Endothelial cell of umbilical vein (primary cell): ENCODE measurements at regions not wholly inside any gene's neighbourhood (a gene's known extent, or its start where the extent isn't known, plus 50 kb on each side); places are given as distances from the start of the nearest gene placed in this dataset.

ENCODE experiments used
- BruUV-seq: library from RNA; stranded (reverse); fragments of 400-500 nt; replicated peaks from 2 replicates; lab custom pipeline; 2021; lab: Mats Ljungman, UMichigan
- CTCF ChIA-PET: fragments of 300-600, 350-600 bp; sonication (Branson Sonifier 250); formaldehyde crosslinking; loops from one replicate; lab custom pipeline; 2021; ENCODE audit warnings: antibody characterized with exemption, inconsistent platforms; lab: Charles Lee
- POLR2A ChIA-PET: fragments of 300-600, 350-600 bp; sonication (Branson Sonifier 250); formaldehyde crosslinking; loops from one replicate; lab custom pipeline; 2021; ENCODE audit warnings: antibody characterized with exemption, inconsistent platforms; lab: Charles Lee
- DNase-seq: peaks from one replicate; pipeline ENCODE4 v3.0.0-alpha.2; 2011; ENCODE audit warnings: low read depth, low spot score
- FAIRE-seq: peaks from 2 replicates; lab custom pipeline; 2011; peaks lifted over from hg19 to GRCh38; lab: Jason Lieb, UNC
- H2AFZ ChIP-seq: 2 replicates; pipeline ENCODE4 v1.6.0; 2012; ENCODE audit warnings: low read depth, low read length, control low read depth, inconsistent platforms
- H3K27ac ChIP-seq: 2 replicates; pipeline ENCODE4 v1.5.1; 2011; ENCODE audit warnings: low read depth, mild to moderate bottlenecking, control low read depth, low read length, moderate library complexity; ENCODE audit not compliant: insufficient read depth
- H3K27me3 ChIP-seq, 2 experiments: 2 replicates each; pipeline versions ENCODE4 v1.6.0 to v1.6.1; 2011; ENCODE audit warnings: low read length in 2 of 2, mixed read lengths in 1 of 2; ENCODE audit not compliant: control insufficient read depth in 2 of 2, insufficient read depth in 2 of 2
- H3K36me3 ChIP-seq, 2 experiments: 2 replicates in 1 of 2; 3 replicates in 1 of 2; pipeline ENCODE4 v1.5.1; 2011; ENCODE audit warnings: low read length in 2 of 2, mild to moderate bottlenecking in 1 of 2, moderate library complexity in 1 of 2; ENCODE audit not compliant: control insufficient read depth in 2 of 2, insufficient read depth in 2 of 2; ENCODE audit errors: extremely low read depth in 1 of 2
- H3K4me1 ChIP-seq: 3 replicates; pipeline ENCODE4 v1.5.1; 2011; ENCODE audit warnings: mild to moderate bottlenecking, low read length; ENCODE audit not compliant: control insufficient read depth, insufficient read depth; ENCODE audit errors: extremely low read depth
- H3K4me2 ChIP-seq: 2 replicates; pipeline ENCODE4 v1.6.1; 2011; ENCODE audit warnings: low read length, control low read depth, mixed read lengths; ENCODE audit not compliant: insufficient read depth
- H3K4me3 ChIP-seq, 3 experiments: fragments of 200-600 bp in 1 of 3; sonication (generic), shearing (Covaris generic) in 1 of 3; replicated peaks in 1 of 3; 2 replicates each; pipeline ENCODE4 v1.5.1; 2011 to 2016; ENCODE audit warnings: control low read depth in 3 of 3, low read length in 3 of 3, mild to moderate bottlenecking in 2 of 3, inconsistent platforms in 1 of 3, low read depth in 1 of 3, moderate library complexity in 1 of 3; ENCODE audit not compliant: insufficient read depth in 1 of 3
- H3K79me2 ChIP-seq: 2 replicates; pipeline ENCODE4 v1.6.0; 2012; ENCODE audit warnings: low read length, inconsistent platforms; ENCODE audit not compliant: control insufficient read depth, insufficient read depth
- H3K9ac ChIP-seq: replicated peaks from 2 replicates; pipeline ENCODE3; 2011; ENCODE audit warnings: low read length, control low read depth; ENCODE audit not compliant: insufficient read depth; ENCODE audit errors: extremely low read depth
- H3K9me1 ChIP-seq: replicated peaks from 3 replicates; pipeline ENCODE4 v1.6.0; 2011; ENCODE audit warnings: mild to moderate bottlenecking, low read length; ENCODE audit not compliant: control insufficient read depth, insufficient read depth; ENCODE audit errors: extremely low read depth
- H3K9me3 ChIP-seq: replicated peaks from 2 replicates; pipeline ENCODE4 v1.5.1; 2012; ENCODE audit warnings: low read length, inconsistent platforms; ENCODE audit not compliant: control insufficient read depth, insufficient read depth
- H4K20me1 ChIP-seq: replicated peaks from 2 replicates; pipeline ENCODE3; 2011; ENCODE audit warnings: mild to moderate bottlenecking, low read length; ENCODE audit not compliant: control insufficient read depth, insufficient read depth; ENCODE audit errors: extremely low read depth
- CTCF ChIP-seq, 2 donors: IDR thresholded peaks; 1 replicate in 1 of 2; 2 replicates in 1 of 2; pipeline ENCODE4 v1.5.1; 2011; ENCODE audit warnings: low read length in 2 of 2, mild to moderate bottlenecking in 2 of 2, moderate library complexity in 2 of 2, control low read depth in 1 of 2, inconsistent platforms in 1 of 2, low read depth in 1 of 2; ENCODE audit not compliant: insufficient read depth in 1 of 2; ENCODE audit errors: extremely low read depth in 1 of 2
- EZH2 ChIP-seq: IDR thresholded peaks from 2 replicates; pipeline ENCODE4 v1.6.1; 2012; ENCODE audit warnings: borderline replicate concordance, low read depth, mild to moderate bottlenecking, moderate library complexity, low read length, inconsistent platforms; ENCODE audit not compliant: severe bottlenecking
- FOS ChIP-seq: IDR thresholded peaks from 2 replicates; pipeline ENCODE4 v1.6.1; 2011; ENCODE audit warnings: mild to moderate bottlenecking, low read length, moderate library complexity, borderline replicate concordance; ENCODE audit not compliant: insufficient read depth
- JUN ChIP-seq: IDR thresholded peaks from 2 replicates; pipeline ENCODE4 v1.6.1; 2011; ENCODE audit warnings: borderline replicate concordance, low read depth; ENCODE audit not compliant: insufficient read length, insufficient read depth
- MYC ChIP-seq: IDR thresholded peaks from one replicate; pipeline ENCODE4 v1.6.1; 2011; ENCODE audit warnings: mild to moderate bottlenecking, low read depth, low read length
- POLR2A ChIP-seq: IDR thresholded peaks from 2 replicates; pipeline ENCODE4 v1.6.1; 2012; ENCODE audit warnings: low read depth, mild to moderate bottlenecking, control low read depth, low read length
- POLR2AphosphoS5 ChIP-seq: IDR thresholded peaks from 2 replicates; pipeline ENCODE4 v1.6.1; 2012; ENCODE audit warnings: low read depth, mild to moderate bottlenecking, control low read depth, low read length, moderate library complexity; ENCODE audit not compliant: insufficient read depth
- dilution Hi-C: fragments of 300-500 bp; cut with MboI; formaldehyde crosslinking; loops from one replicate; pipeline ENCODE4 v1.15.0; 2019; ENCODE audit warnings: low sequenced_read_pairs; ENCODE audit not compliant: extremely low pct_ligation_motif_present
- intact Hi-C: fragments of 100-400 bp; cut with micrococcal nuclease; formaldehyde crosslinking; loops from one replicate; pipeline ENCODE4 v1.10.0; 2022

- TF ChIP-seq POLR2A, result no peak
- no peak for TF ChIP-seq EZH2
- peak; percentile 27 to 32 for TF ChIP-seq CTCF (IDR thresholded peaks at IDR 0.05; ENCODE audit: extremely low read depth in 1 of 2, insufficient read depth in 1 of 2, low read depth in 1 of 2, low read length in 2 of 2)
- H3K27ac ChIP-seq, result no peak overlapping the region
- H3K4me2 ChIP-seq, result no peak overlapping the region
- dilution Hi-C loops (no loop called here), intact Hi-C loops (loop anchor here (1.0 kb wide), 3 partner anchors 183 to 227 kb away; no protein-coding TSS in a partner anchor)
- ChIA-PET POLR2A (no interaction called here), CTCF (interaction anchor here (0.6 to 4.5 kb wide), 24 partner anchors 9 to 210 kb away, joined by 3 to 189 read pairs (median 4); no protein-coding TSS in a partner anchor)
- H3K9me3 ChIP-seq, result no peaks in the 10 kb centered on the region
- peak; percentile 37 for DNase-seq
- no peaks in the 10 kb centered on the region for H3K4me1 ChIP-seq
- no peaks in the 10 kb centered on the region for H4K20me1 ChIP-seq
- no peak overlapping the region for H3K4me3 ChIP-seq
- peak; percentile 59 for FAIRE-seq
- H2AFZ ChIP-seq, result no peak overlapping the region
- no peaks in the 10 kb centered on the region for H3K27me3 ChIP-seq
- H3K9me1 ChIP-seq, result no peaks in the 10 kb centered on the region
- BruUV-seq, result no TSS peak
- no peaks in the 10 kb centered on the region for H3K79me2 ChIP-seq
- H3K9ac ChIP-seq, result no peak overlapping the region
- no peaks in the 10 kb centered on the region for H3K36me3 ChIP-seq
Observed at GRCh38 chr14:23727566-23728335, 91.6 kb downstream of the DHRS2 start.

GRCh38 chr14:23728791-23729190 lies 92.6 kb downstream of the DHRS2 start:
- Histone ChIP-seq H3K9me3 (no peaks in the 10 kb centered on the region), H3K36me3 (no peaks in the 10 kb centered on the region), H4K20me1 (no peaks in the 10 kb centered on the region), H3K27me3 (no peaks in the 10 kb centered on the region), H3K9me1 (no peaks in the 10 kb centered on the region), H3K4me1 (no peaks in the 10 kb centered on the region), H3K79me2 (no peaks in the 10 kb centered on the region), H2AFZ (no peak overlapping the region), H3K27ac (no peak overlapping the region), H3K4me3 (no peak overlapping the region), H3K9ac (no peak overlapping the region), H3K4me2 (no peak overlapping the region)
- ChIA-PET POLR2A (no interaction called here), CTCF (interaction anchor here (0.8 to 4.5 kb wide), 5 partner anchors 35 to 202 kb away, joined by 3 to 189 read pairs (median 4); no protein-coding TSS in a partner anchor)
- intact Hi-C loops (no loop called here), dilution Hi-C loops (no loop called here)
- DNase-seq (no peak), FAIRE-seq (no peak)
- TF ChIP-seq POLR2A, result no peak
- TF ChIP-seq JUN, result no peak
- no peak for TF ChIP-seq MYC
- TF ChIP-seq FOS, result no peak
- TF ChIP-seq POLR2AphosphoS5, result no peak
- BruUV-seq, result no TSS peak
